ENCODE measurements at regions not wholly inside any gene's neighbourhood (a gene's known extent, or its start where the extent isn't known, plus 50 kb on each side); places are given as distances from the start of the nearest gene placed in this dataset.

GRCh38 chr4:13316354-13316753, 167.8 kb downstream of the RAB28 start:
- no peak for DNase-seq
- no peak for ATAC-seq
- Mint-ChIP-seq H3K4me1 (ENCODE audit: low read depth) (no peaks in the 10 kb centered on the region), H3K36me3 (ENCODE audit: low read depth) (no peaks in the 10 kb centered on the region), H3K27me3 (ENCODE audit: low read depth) (no peaks in the 10 kb centered on the region), H3K9me3 (ENCODE audit: insufficient read depth) (no peaks in the 10 kb centered on the region), H3K4me3 (no peak overlapping the region), H3K27ac (no peak overlapping the region)
- ChIA-PET CTCF (no interaction called here), POLR2A (no interaction called here)

DNA sequence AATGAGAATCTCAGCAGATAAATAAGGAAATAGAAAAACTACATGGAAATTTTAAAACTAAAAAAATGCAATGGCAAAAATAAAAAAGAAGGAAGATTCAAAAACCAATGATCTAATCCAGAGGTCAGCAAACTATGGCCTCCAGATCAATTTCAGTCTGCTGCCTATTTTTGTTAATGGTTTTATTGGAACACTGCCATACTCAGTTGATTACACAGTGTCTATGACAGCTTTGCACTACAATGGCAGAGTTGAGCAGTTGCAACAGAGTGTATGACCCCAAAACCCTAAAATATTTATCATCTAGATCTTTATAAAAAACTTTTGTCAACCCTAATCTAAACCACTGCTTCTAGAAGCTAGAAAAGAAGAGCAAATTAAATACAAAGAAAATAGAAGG, 170.3 kb downstream of the RAB28 start:
- no peaks in the 10 kb centered on the region for H3K27me3 Mint-ChIP-seq (ENCODE audit: low read depth)
- ChIA-PET CTCF (no interaction called here), POLR2A (interaction anchor here (0.6 kb wide), 1 partner anchor 31 kb away, joined by 3 read pairs; no protein-coding TSS in a partner anchor)
- DNase-seq (no peak), ATAC-seq (no peak)
- H3K9me3 Mint-ChIP-seq (ENCODE audit: insufficient read depth), result no peaks in the 10 kb centered on the region
- no peak overlapping the region for H3K27ac Mint-ChIP-seq
- no peaks in the 10 kb centered on the region for H3K36me3 Mint-ChIP-seq (ENCODE audit: low read depth)
- H3K4me3 Mint-ChIP-seq, result no peak overlapping the region
- no peaks in the 10 kb centered on the region for H3K4me1 Mint-ChIP-seq (ENCODE audit: low read depth)

GRCh38 chr4:13312264-13312663, 171.9 kb downstream of the RAB28 start:
- DNase-seq (no peak), ATAC-seq (no peak)
- H3K27me3 Mint-ChIP-seq (ENCODE audit: low read depth), result no peaks in the 10 kb centered on the region
- H3K36me3 Mint-ChIP-seq (ENCODE audit: low read depth), result no peaks in the 10 kb centered on the region
- no peaks in the 10 kb centered on the region for H3K9me3 Mint-ChIP-seq (ENCODE audit: insufficient read depth)
- H3K27ac Mint-ChIP-seq, result no peak overlapping the region
- H3K4me3 Mint-ChIP-seq, result no peak overlapping the region
- ChIA-PET POLR2A (no interaction called here), CTCF (interaction anchor here (0.7 kb wide), 1 partner anchor 206 kb away, joined by 3 read pairs; no protein-coding TSS in a partner anchor)
- H3K4me1 Mint-ChIP-seq (ENCODE audit: low read depth), result no peaks in the 10 kb centered on the region

- POLR2A ChIA-PET, result no interaction called here
- no peaks in the 10 kb centered on the region for H3K36me3 Mint-ChIP-seq (ENCODE audit: low read depth)
- CTCF ChIA-PET, result no interaction called here
Measured at GRCh38 chr4:13309751-13310150, 174.4 kb downstream of the RAB28 start.

DNA sequence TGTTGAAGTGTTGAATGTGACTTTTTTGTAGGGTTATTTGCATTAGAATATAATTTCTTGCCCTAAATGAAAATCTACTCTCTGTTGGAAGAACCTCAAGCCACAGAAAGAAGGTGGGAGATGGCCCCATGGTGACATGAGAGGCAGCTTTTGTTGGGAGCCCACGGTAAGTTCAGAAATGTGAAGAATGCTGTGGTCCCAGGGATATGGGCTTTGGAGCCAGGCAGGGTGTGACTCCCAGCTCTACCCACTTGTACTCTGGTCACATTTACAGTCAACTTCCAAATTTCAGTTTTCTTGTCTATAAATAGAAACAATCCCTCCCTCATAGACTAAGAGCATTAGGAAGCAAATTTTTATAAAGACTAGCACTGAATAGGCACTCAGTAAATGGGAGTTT, 177.8 kb downstream of the RAB28 start:
- H3K9me3 Mint-ChIP-seq (ENCODE audit: insufficient read depth), result no peaks in the 10 kb centered on the region
- CTCF ChIA-PET, result no interaction called here

More at GRCh38 chr4:13309751-13310150, 174.4 kb downstream of the RAB28 start:
- H3K4me1 Mint-ChIP-seq (ENCODE audit: low read depth), result no peaks in the 10 kb centered on the region
- no peak overlapping the region for H3K27ac Mint-ChIP-seq
- H3K4me3 Mint-ChIP-seq, result no peak overlapping the region
- H3K9me3 Mint-ChIP-seq (ENCODE audit: insufficient read depth), result no peaks in the 10 kb centered on the region
- ATAC-seq (no peak), DNase-seq (no peak)
- H3K27me3 Mint-ChIP-seq (ENCODE audit: low read depth), result no peaks in the 10 kb centered on the region

DNA sequence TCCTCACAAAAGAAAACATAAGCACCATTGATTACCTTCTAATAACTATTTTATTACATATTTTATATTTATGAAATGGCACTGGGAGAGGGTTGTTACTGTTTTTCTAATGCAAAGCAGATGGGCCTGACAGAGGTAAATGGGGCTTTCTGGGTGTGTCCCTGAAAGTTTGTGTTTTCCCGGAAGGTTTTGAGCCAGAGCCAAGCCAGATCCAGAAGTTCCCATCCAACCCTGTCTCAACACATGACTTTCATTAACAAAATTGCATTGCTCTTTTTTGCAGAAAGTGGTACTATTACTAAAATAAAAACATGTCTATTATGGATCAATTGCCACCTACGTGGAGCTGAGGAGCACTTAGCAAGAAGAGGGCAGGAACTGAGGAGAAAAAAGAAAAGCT, 181.3 kb downstream of the RAB28 start:
- Mint-ChIP-seq H3K27ac (no peak overlapping the region), H3K36me3 (ENCODE audit: low read depth) (no peaks in the 10 kb centered on the region)

More for the DNA sequence above, 177.8 kb downstream of the RAB28 start:
- H3K27ac Mint-ChIP-seq, result no peak overlapping the region
- H3K36me3 Mint-ChIP-seq (ENCODE audit: low read depth), result no peaks in the 10 kb centered on the region
- POLR2A ChIA-PET, result no interaction called here
- no peaks in the 10 kb centered on the region for H3K27me3 Mint-ChIP-seq (ENCODE audit: low read depth)
- DNase-seq (no peak), ATAC-seq (no peak)
- no peaks in the 10 kb centered on the region for H3K4me1 Mint-ChIP-seq (ENCODE audit: low read depth)
- H3K4me3 Mint-ChIP-seq, result no peak overlapping the region

GRCh38 chr4:13299343-13299742, 184.8 kb downstream of the RAB28 start:
- peaks cover 7% of the 10 kb centered on the region for H3K9me3 Mint-ChIP-seq (ENCODE audit: insufficient read depth)
- POLR2A ChIA-PET, result no interaction called here
- no peaks in the 10 kb centered on the region for H3K27me3 Mint-ChIP-seq (ENCODE audit: low read depth)
- no peaks in the 10 kb centered on the region for H3K4me1 Mint-ChIP-seq (ENCODE audit: low read depth)
- H3K36me3 Mint-ChIP-seq (ENCODE audit: low read depth), result no peaks in the 10 kb centered on the region
- DNase-seq (no peak), ATAC-seq (no peak)
- no peak overlapping the region for H3K4me3 Mint-ChIP-seq
- CTCF ChIA-PET, result no interaction called here
- no peak overlapping the region for H3K27ac Mint-ChIP-seq

More for the DNA sequence above, 181.3 kb downstream of the RAB28 start:
- no peaks in the 10 kb centered on the region for H3K27me3 Mint-ChIP-seq (ENCODE audit: low read depth)
- ATAC-seq (no peak), DNase-seq (no peak)
- H3K9me3 Mint-ChIP-seq (ENCODE audit: insufficient read depth), result peaks cover 7% of the 10 kb centered on the region
- H3K4me1 Mint-ChIP-seq (ENCODE audit: low read depth), result no peaks in the 10 kb centered on the region
- ChIA-PET POLR2A (no interaction called here), CTCF (no interaction called here)
- no peak overlapping the region for H3K4me3 Mint-ChIP-seq

GRCh38 chr4:13298655-13299054, 185.5 kb downstream of the RAB28 start:
- no peak for ATAC-seq
- Mint-ChIP-seq H3K27ac (no peak overlapping the region), H3K36me3 (ENCODE audit: low read depth) (no peaks in the 10 kb centered on the region), H3K4me1 (ENCODE audit: low read depth) (no peaks in the 10 kb centered on the region), H3K27me3 (ENCODE audit: low read depth) (no peaks in the 10 kb centered on the region), H3K9me3 (ENCODE audit: insufficient read depth) (peaks cover 7% of the 10 kb centered on the region), H3K4me3 (no peak overlapping the region)
- DNase-seq, result no peak
- POLR2A ChIA-PET, result no interaction called here
- CTCF ChIA-PET, result no interaction called here

- H3K4me1 Mint-ChIP-seq (ENCODE audit: low read depth), result no peaks in the 10 kb centered on the region
- no peaks in the 10 kb centered on the region for H3K27me3 Mint-ChIP-seq (ENCODE audit: low read depth)
- ChIA-PET POLR2A (no interaction called here), CTCF (interaction anchor here (0.6 kb wide), 1 partner anchor 33 kb away, joined by 3 read pairs; no protein-coding TSS in a partner anchor)
- H3K36me3 Mint-ChIP-seq (ENCODE audit: low read depth), result no peaks in the 10 kb centered on the region
- ATAC-seq (no peak), DNase-seq (no peak)
- H3K9me3 Mint-ChIP-seq (ENCODE audit: insufficient read depth), result peaks cover 7% of the 10 kb centered on the region
- no peak overlapping the region for H3K27ac Mint-ChIP-seq
- H3K4me3 Mint-ChIP-seq, result no peak overlapping the region
Measured at GRCh38 chr4:13296986-13297385, 187.2 kb downstream of the RAB28 start.

- ATAC-seq (no peak), DNase-seq (no peak)
- Mint-ChIP-seq H3K27ac (no peak overlapping the region), H3K4me3 (no peak overlapping the region), H3K36me3 (ENCODE audit: low read depth) (no peaks in the 10 kb centered on the region), H3K27me3 (ENCODE audit: low read depth) (no peaks in the 10 kb centered on the region), H3K9me3 (ENCODE audit: insufficient read depth) (no peaks in the 10 kb centered on the region), H3K4me1 (ENCODE audit: low read depth) (no peaks in the 10 kb centered on the region)
- CTCF ChIA-PET, result no interaction called here
- POLR2A ChIA-PET, result no interaction called here
Measured at GRCh38 chr4:13294961-13295605, 189.1 kb downstream of the RAB28 start.

GRCh38 chr4:13292372-13292771, 191.8 kb downstream of the RAB28 start:
- H3K36me3 Mint-ChIP-seq (ENCODE audit: low read depth), result no peaks in the 10 kb centered on the region
- H3K27ac Mint-ChIP-seq, result no peak overlapping the region
- no peak overlapping the region for H3K4me3 Mint-ChIP-seq
- no peaks in the 10 kb centered on the region for H3K27me3 Mint-ChIP-seq (ENCODE audit: low read depth)
- H3K9me3 Mint-ChIP-seq (ENCODE audit: insufficient read depth), result no peaks in the 10 kb centered on the region
- POLR2A ChIA-PET, result no interaction called here
- H3K4me1 Mint-ChIP-seq (ENCODE audit: low read depth), result no peaks in the 10 kb centered on the region
- ATAC-seq (no peak), DNase-seq (no peak)
- CTCF ChIA-PET, result no interaction called here

- ATAC-seq, result no peak
- Mint-ChIP-seq H3K4me1 (ENCODE audit: low read depth) (no peaks in the 10 kb centered on the region), H3K27ac (no peak overlapping the region), H3K9me3 (ENCODE audit: insufficient read depth) (no peaks in the 10 kb centered on the region), H3K27me3 (ENCODE audit: low read depth) (no peaks in the 10 kb centered on the region), H3K36me3 (ENCODE audit: low read depth) (no peaks in the 10 kb centered on the region), H3K4me3 (no peak overlapping the region)
- ChIA-PET POLR2A (no interaction called here), CTCF (no interaction called here)
- no peak for DNase-seq
Measured at GRCh38 chr4:13289391-13289790, 194.7 kb downstream of the RAB28 start.

- CTCF ChIA-PET, result no interaction called here
- no peaks in the 10 kb centered on the region for H3K27me3 Mint-ChIP-seq (ENCODE audit: low read depth)
- DNase-seq (no peak), ATAC-seq (no peak)
- no peaks in the 10 kb centered on the region for H3K36me3 Mint-ChIP-seq (ENCODE audit: low read depth)
- H3K9me3 Mint-ChIP-seq (ENCODE audit: insufficient read depth), result no peaks in the 10 kb centered on the region
- POLR2A ChIA-PET, result no interaction called here
- no peak overlapping the region for H3K4me3 Mint-ChIP-seq
- no peak overlapping the region for H3K27ac Mint-ChIP-seq
- no peaks in the 10 kb centered on the region for H3K4me1 Mint-ChIP-seq (ENCODE audit: low read depth)
Measured at GRCh38 chr4:13285336-13285735, 198.8 kb downstream of the RAB28 start.

Measured in activated CD8-positive, alpha-beta T cell treated with anti-CD3 and anti-CD28 coated beads, Interleukin-2, amount 10 ng/mL, durations not matched to agents 7 days and 5 days (primary cell).